ENCODE measurements at regions not wholly inside any gene's neighbourhood (a gene's known extent, or its start where the extent isn't known, plus 50 kb on each side); places are given as distances from the start of the nearest gene placed in this dataset.

DNA sequence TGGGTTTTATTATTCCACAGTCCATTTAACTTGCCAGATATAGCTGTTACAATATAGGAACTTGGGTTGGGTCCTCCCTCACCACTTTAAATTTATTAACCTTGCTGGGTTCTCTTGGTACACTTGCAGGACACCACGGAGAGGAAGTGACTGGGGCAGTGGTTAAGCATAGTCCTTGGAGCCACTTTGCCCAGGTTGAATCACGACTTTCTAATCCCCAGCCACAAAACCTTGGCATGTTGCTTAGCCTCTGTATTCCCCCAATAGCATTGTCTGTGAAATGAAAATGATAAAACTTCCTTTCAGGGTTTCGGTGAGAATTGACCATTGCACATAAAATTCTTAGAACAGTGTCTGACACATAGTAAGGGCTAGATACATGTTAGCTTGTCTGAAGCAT, 221.2 kb downstream of the IRS1 start:
- DNase-seq (ENCODE audit: low read depth), result no peak
- TF ChIP-seq CTCF (IDR thresholded peaks at IDR 0.05; ENCODE audit: control insufficient read depth, extremely low read depth, insufficient read depth), result no peak
- no peak overlapping the region for H3K4me3 ChIP-seq (ENCODE audit: low read depth, low read length)

DNA sequence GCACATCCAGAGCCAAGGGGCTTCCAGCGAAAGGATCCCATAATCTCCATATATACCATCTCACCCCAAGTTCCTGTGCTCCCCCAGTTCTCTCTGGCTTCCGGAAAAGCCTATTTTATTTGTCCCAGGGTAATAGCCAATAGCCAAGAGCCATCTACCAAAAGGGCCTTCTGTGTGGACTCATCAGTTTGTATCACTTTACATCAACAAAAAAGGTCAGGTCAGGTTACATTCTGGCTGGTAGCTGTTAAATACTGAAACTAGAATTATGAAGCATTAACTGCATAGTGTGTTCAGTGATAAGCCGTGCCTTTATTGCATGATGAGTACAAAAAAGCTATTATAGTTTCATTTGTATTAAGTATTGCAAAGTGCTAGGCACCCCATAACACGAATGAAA, 223.7 kb downstream of the IRS1 start:
- no peak overlapping the region for H3K4me3 ChIP-seq (ENCODE audit: low read depth, low read length)
- no peak for TF ChIP-seq CTCF (IDR thresholded peaks at IDR 0.05; ENCODE audit: control insufficient read depth, extremely low read depth, insufficient read depth)
- DNase-seq (ENCODE audit: low read depth), result no peak

GRCh38 chr2:226573158-226573557, 226.5 kb downstream of the IRS1 start:
- DNase-seq (ENCODE audit: low read depth), result no peak
- H3K4me3 ChIP-seq (ENCODE audit: low read depth, low read length), result no peak overlapping the region
- TF ChIP-seq CTCF (IDR thresholded peaks at IDR 0.05; ENCODE audit: control insufficient read depth, extremely low read depth, insufficient read depth), result no peak

- no peak for TF ChIP-seq CTCF (IDR thresholded peaks at IDR 0.05; ENCODE audit: control insufficient read depth, extremely low read depth, insufficient read depth)
- no peak for DNase-seq (ENCODE audit: low read depth)
- no peak overlapping the region for H3K4me3 ChIP-seq (ENCODE audit: low read depth, low read length)
Observed at GRCh38 chr2:226564667-226565066, 235.0 kb downstream of the IRS1 start.

GRCh38 chr2:226561962-226562361, 237.7 kb downstream of the IRS1 start:
- H3K4me3 ChIP-seq (ENCODE audit: low read depth, low read length), result no peak overlapping the region
- DNase-seq (ENCODE audit: low read depth), result no peak
- TF ChIP-seq CTCF (IDR thresholded peaks at IDR 0.05; ENCODE audit: control insufficient read depth, extremely low read depth, insufficient read depth), result no peak

- no peak for TF ChIP-seq CTCF (IDR thresholded peaks at IDR 0.05; ENCODE audit: control insufficient read depth, extremely low read depth, insufficient read depth)
- no peak overlapping the region for H3K4me3 ChIP-seq (ENCODE audit: low read depth, low read length)
- no peak for DNase-seq (ENCODE audit: low read depth)
Observed at GRCh38 chr2:226560325-226560724, 239.3 kb downstream of the IRS1 start.

GRCh38 chr2:226559536-226559935, 240.1 kb downstream of the IRS1 start:
- TF ChIP-seq CTCF (IDR thresholded peaks at IDR 0.05; ENCODE audit: control insufficient read depth, extremely low read depth, insufficient read depth), result no peak
- no peak for DNase-seq (ENCODE audit: low read depth)
- no peak overlapping the region for H3K4me3 ChIP-seq (ENCODE audit: low read depth, low read length)

Data from LNCaP clone FGC (cell line).